HG02885 (cell line): ENCODE measurements at regions not wholly inside any gene's neighbourhood (a gene's known extent, or its start where the extent isn't known, plus 50 kb on each side); places are given as distances from the start of the nearest gene placed in this dataset.

ENCODE experiments used
- ATAC-seq: cut with Tn5 transposase; IDR thresholded peaks from one replicate; pipeline ENCODE4 v1.9.1; 2021; ENCODE audit warnings: mild to moderate bottlenecking; ENCODE audit not compliant: unreplicated experiment, poor library complexity

GRCh38 chr9:21560281-21560745 lies 78.2 kb upstream of the IFNE start:
- ATAC-seq = no peak

DNA sequence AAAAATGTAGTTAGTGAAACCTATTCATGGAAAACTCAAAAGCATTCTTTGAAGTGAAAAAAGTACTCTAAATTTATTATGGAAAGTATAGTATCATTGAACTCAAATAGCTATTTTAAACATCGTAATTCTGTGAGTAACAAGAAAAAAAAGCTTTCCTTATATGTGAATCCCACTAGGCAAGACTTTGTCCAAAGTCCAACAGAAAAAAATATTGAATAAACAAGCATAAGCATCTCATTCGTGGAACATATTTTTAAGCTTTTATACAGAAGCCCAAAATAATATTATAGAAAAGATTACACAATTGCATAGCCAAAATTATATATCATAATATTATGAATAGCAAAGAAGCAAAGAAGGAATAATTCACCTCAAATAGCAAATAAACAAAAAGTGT lies 79.4 kb upstream of the IFNE start:
- no peak for ATAC-seq

- no peak for ATAC-seq
These were observed 82.1 kb upstream of the IFNE start for GRCh38 chr9:21564175-21564574.

DNA sequence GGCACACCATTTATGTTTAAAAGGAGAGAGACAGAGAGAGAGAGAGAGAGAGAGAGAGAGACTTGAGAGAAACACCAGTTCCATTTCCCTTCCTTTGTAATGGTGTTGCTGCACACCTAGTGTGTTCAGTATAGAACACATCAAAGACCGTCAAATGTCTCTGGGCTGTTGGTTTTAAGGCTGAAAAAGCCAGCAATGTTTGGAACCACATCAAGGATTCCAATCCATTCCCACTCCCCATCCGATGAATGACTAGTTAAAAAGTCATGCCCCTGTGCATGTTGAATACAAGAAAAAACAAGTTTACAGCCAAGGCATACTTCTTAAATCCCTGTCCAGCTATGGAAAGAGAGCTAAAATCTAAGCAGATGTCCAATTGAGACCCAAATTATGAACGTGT lies 83.0 kb upstream of the IFNE start:
- ATAC-seq = no peak

DNA sequence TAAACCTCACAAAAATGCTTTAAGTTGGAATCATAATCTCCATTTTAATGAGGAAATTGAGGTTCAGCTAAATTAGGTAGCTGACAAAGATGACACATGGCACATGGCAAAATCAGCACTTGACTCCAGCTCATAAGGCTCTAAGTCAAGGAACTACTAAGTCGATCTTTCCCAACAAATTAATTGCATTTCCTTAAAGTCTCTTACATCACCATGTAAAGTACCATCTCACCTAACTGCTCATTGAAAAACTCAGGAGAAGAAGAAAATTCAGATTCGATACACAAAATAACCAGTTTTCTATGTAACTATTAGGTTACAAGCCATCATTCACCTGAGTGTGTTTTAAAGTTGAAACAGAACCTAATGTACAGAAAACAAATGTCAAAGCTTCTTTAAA lies 85.8 kb upstream of the IFNE start:
- ATAC-seq = no peak

DNA sequence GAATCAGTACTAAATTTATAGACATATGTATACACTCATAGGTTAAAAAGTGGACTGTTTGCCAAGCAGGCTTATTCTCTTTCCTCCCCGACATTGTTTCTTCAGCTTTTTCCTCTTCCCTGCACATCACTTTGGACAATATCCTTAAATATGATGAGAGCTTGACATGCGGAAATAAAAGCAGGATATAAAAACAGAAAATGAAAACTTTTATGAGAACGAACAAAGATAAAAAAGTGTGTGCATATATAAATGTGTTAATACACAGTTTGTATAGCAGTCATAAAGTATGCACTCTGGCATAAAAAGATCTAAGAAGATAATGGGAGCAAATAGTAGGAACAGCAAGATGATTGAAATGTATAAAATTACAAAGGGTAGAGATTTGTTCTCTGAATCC lies 86.4 kb upstream of the IFNE start:
- no peak for ATAC-seq

GRCh38 chr9:21569721-21570120 lies 87.6 kb upstream of the IFNE start:
- ATAC-seq = no peak

DNA sequence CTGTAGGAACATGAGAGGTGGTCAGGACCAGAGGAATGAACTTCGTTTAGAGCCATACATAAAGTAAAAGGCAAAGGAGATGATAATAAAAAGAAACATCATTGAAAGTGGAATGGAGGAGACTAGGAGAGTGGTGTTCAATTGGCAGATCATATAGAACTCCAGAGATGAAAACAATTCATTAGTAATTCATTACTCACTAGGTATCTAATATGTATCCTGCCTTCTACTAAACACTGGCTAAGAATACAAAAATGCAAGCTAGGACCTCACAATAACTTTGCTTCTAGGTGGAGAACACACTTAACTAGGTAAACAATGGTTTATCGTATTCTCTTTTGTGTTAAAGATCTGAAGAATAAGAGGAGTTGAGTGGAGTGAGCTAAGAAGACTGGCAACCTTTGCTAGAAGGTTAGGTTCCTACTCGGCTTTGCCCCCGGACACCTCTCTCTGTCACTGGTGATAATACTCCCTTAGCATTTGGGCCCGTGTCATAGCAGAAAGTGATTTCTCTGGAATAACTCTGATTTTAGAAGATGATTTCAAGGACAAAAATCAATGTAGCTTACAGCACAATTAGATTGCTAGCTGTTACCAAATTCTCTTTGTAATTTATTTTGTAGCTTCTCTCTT lies 88.6 kb upstream of the IFNE start:
- no peak for ATAC-seq

DNA sequence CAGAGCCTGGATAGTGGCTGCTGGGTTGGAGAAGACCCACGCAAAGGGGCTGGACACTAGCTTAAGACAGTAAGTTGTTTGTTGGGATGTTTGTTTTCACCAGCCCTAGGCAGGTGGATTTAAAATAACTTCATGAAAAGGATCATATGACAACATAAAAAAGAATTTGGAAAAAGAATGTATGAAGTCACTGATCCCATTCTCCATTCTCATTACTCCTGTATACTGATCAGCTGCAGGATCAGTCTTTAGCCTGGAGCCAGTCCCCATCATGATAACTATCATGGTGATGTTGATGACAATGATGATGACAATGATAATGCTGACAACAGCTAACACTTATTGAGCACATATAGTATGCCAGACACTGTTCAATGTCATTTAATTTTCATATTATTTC lies 92.1 kb upstream of the IFNE start:
- no peak for ATAC-seq

- peak; percentile 43 for ATAC-seq
These were observed 94.4 kb upstream of the IFNE start for GRCh38 chr9:21576331-21577189.

- ATAC-seq = no peak
These were observed 97.1 kb upstream of the IFNE start for GRCh38 chr9:21579247-21579671.

DNA sequence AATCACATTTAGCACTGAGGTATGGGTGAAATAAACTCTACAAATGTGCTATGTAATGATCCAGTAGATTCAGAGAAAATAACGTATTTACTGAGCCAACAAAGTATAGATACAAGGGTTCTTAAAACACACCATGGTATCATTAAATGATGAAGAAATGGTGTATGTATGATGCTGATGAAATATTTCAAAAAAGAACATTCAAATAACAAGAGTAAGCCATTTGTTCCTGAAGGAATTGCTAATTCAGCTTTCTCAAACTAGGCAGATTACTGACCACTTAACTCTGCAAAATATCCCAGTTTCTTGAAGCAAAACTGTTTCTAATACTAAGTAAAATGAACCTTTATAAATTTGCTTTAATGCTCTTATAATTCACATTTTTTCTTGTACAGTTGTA lies 97.6 kb upstream of the IFNE start:
- ATAC-seq = no peak

DNA sequence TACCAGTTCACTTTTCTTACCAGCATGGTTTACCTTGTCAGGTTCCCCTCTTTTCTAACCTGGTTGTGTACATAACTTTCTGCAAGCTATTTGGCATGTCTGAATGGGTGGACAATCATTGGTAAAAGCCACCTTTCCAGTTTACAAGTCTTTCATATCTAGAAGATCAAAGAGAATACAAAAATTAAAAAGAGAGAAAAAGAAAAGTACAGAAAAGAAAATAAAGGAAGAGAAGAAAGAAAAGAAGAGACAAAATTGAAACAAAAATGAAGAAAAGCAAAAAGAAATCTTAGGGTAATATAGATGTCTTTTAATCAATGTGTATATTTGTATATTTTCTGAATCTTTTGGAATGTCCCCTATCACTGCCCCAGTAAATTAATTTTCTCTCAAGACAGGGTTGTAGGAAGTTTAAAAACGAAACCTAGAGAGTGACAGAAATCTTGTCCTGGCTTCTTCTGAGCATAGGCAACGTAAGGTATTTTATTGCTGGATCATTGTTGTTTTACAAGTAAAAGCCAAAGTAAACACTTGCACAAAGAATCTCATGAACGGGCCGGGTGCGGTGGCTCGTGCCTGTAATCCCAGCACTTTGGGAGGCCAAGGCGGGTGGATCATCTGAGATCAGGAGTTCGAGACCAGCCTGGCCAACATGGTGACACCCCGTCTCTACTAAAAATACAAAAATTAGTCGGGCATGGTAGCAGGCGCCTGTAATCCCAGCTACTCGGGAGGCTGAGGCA lies 98.7 kb upstream of the IFNE start:
- no peak for ATAC-seq

- ATAC-seq = no peak
These were observed 101.7 kb upstream of the IFNE start for GRCh38 chr9:21583628-21584377.

- no peak for ATAC-seq
These were observed 102.8 kb upstream of the IFNE start for GRCh38 chr9:21584890-21585289.

- ATAC-seq = no peak
These were observed 103.9 kb upstream of the IFNE start for GRCh38 chr9:21585756-21586752.

DNA sequence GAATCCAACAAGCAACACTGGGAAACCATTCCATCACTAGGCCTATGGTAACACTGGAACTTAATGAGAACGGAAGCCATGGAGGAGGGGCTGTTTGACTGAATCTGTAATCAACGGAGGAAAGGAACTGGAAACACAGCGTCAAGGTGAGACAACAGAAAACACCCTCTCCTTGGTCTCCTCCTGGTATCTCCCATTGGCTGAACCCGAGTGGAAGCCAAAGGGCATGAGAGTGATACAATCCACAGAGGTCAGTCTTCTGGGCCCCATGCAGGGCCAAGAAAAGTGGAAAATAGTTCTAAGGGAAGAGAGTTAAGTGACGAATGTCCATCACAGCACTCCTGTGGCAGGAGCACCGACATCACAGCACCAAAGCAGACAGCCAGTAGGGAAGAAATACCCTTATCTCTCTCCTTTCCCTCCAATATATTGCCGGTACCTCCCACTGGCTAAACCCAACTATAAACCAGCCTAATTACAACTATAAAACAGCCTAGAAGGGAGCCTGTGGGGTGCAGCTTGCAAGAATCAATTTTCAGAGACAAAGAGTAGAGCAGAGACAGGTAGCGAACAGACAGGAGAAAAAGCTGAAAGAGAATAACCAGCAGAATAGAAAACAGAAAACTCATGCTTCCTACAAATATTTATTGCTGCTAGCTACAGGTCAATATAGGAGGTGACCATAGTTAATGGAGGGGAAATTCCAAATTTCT lies 107.4 kb upstream of the IFNE start:
- no peak for ATAC-seq
